ENCODE measurements at regions not wholly inside any gene's neighbourhood (a gene's known extent, or its start where the extent isn't known, plus 50 kb on each side); places are given as distances from the start of the nearest gene placed in this dataset.

DNA sequence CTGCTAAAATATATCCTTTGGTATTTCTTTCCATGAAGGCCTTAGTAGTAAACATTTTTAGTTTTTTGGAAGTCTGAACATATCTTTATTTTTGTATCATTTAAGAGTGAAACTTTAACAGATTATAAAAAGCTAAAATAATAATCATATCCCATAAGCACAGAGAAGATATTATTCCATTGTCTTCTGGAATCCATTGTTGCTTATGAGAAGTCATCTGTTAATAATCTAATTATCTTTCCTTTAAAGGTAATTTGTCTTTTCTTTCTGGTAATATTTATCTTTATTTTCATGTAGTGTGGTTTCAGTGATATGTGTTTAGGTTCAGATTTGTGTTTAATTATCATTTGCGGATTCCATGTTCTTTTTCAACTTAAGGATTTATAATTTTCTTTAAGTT lies 261.7 kb downstream of the MSRB3 start:
- ChIA-PET CTCF (interaction anchor here (1.9 kb wide), 1 partner anchor 17 kb away, joined by 7 read pairs; no protein-coding TSS in a partner anchor), POLR2A (no interaction called here)
- no peak for DNase-seq (ENCODE audit: low read depth, low spot score)
- Histone ChIP-seq H3K27ac (ENCODE audit: low read depth, low read length) (no peak overlapping the region), H3K4me3 (ENCODE audit: low read depth, low read length) (no peak overlapping the region), H3K9me3 (ENCODE audit: control insufficient read depth, insufficient read depth, low read length) (peaks cover 10% of the 10 kb centered on the region; the same call in 1 of the 2 replicates), H3K27me3 (ENCODE audit: control insufficient read depth, insufficient read depth, low read length) (no peaks in the 10 kb centered on the region)
- TF ChIP-seq, protein P1, sequence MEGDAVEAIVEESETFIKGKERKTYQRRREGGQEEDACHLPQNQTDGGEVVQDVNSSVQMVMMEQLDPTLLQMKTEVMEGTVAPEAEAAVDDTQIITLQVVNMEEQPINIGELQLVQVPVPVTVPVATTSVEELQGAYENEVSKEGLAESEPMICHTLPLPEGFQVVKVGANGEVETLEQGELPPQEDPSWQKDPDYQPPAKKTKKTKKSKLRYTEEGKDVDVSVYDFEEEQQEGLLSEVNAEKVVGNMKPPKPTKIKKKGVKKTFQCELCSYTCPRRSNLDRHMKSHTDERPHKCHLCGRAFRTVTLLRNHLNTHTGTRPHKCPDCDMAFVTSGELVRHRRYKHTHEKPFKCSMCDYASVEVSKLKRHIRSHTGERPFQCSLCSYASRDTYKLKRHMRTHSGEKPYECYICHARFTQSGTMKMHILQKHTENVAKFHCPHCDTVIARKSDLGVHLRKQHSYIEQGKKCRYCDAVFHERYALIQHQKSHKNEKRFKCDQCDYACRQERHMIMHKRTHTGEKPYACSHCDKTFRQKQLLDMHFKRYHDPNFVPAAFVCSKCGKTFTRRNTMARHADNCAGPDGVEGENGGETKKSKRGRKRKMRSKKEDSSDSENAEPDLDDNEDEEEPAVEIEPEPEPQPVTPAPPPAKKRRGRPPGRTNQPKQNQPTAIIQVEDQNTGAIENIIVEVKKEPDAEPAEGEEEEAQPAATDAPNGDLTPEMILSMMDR (IDR thresholded peaks at IDR 0.05; ENCODE audit: low read depth, low read length), result no peak

DNA sequence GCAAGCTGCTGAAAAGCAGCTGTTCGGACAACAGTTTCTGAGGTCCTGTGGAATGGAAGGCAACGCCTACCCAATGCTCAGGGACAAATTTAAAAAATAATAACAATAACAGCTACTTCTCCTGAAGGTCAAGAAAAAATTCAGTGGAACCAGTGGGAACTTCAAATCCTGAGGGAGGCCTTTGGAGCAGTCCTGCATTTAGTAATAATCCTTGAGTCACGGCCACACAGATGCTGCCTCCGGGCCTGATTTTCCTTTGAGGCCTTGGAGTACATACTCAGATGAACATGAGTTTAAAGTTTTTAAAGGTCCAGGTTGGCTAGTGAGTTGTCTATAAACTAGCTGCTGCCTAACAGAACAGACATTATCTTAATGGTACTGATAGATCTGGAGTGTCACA lies 268.0 kb downstream of the MSRB3 start:
- DNase-seq (ENCODE audit: low read depth, low spot score), result no peak
- no peak overlapping the region for H3K4me3 ChIP-seq (ENCODE audit: low read depth, low read length)
- no peak overlapping the region for H3K27ac ChIP-seq (ENCODE audit: low read depth, low read length)
- CTCF ChIA-PET, result interaction anchor here (1.0 to 3.0 kb wide), 2 partner anchors 10 to 56 kb away, joined by 4 to 15 read pairs; no protein-coding TSS in a partner anchor
- TF ChIP-seq, protein P1 (IDR thresholded peaks at IDR 0.05; ENCODE audit: low read depth, low read length), result no peak
- H3K27me3 ChIP-seq (ENCODE audit: control insufficient read depth, insufficient read depth, low read length), result no peaks in the 10 kb centered on the region
- POLR2A ChIA-PET, result no interaction called here
- no peaks in the 10 kb centered on the region; the same call in 1 of the 2 replicates for H3K9me3 ChIP-seq (ENCODE audit: control insufficient read depth, insufficient read depth, low read length)

DNA sequence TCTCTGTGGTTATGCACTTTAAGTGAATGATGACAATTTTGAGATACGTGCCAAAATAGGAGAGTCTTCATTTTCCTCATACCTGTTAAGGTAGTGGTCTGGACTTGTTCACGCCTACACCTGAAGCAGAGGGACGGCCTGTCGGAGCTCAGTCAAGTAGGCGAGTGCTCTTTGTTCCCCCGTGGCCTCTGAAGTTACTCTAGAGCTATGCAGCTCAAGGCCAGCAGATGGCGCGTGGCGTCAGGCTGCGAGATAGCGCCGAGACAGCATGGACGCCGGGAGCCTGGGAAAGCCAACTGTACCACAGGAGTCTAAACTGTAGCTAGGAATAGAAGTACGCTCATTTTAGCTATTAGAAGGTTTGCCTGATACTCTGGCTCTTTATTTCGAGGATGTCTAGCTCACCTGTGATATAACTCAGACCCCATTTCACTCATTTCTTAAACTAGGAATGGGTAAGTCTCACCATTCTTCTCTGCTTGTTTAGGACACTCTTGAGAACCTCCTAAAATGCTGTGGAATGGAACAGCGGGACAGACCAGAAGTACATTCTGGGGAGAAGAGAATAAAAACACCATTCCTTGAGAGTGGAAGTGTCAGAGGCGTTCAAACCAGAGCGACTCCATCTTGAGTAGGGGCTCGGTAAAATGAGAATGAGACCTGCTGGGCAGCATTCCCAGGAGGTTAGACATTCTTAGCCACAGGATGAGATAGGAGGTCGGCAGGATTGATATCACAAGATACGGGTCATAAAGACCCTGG lies 267.4 kb upstream of the HMGA2 start:
- Histone ChIP-seq H3K27me3 (ENCODE audit: control insufficient read depth, insufficient read depth, low read length) (no peaks in the 10 kb centered on the region), H3K9me3 (ENCODE audit: control insufficient read depth, insufficient read depth, low read length) (peaks cover 5% of the 10 kb centered on the region), H3K4me3 (ENCODE audit: low read depth, low read length) (no peak overlapping the region), H3K27ac (ENCODE audit: low read depth, low read length) (no peak overlapping the region)
- peak; percentile 69 for DNase-seq (ENCODE audit: low read depth, low spot score)
- TF ChIP-seq, protein P1 (IDR thresholded peaks at IDR 0.05; ENCODE audit: low read depth, low read length), result peak; percentile 90
- CTCF ChIA-PET, result interaction anchor here (0.5 to 2.3 kb wide), 66 partner anchors 9 to 588 kb away, joined by 3 to 31 read pairs (median 4); partner anchors contain the start of gene HMGA2
- POLR2A ChIA-PET, result interaction anchor here (1.1 to 1.2 kb wide), 2 partner anchors 9 to 46 kb away, joined by 3 read pairs; no protein-coding TSS in a partner anchor

- CTCF ChIA-PET, result interaction anchor here (0.5 to 2.3 kb wide), 51 partner anchors 8 to 562 kb away, joined by 3 to 31 read pairs (median 4); partner anchors contain the start of gene HMGA2
- TF ChIP-seq, protein P1 (IDR thresholded peaks at IDR 0.05; ENCODE audit: low read depth, low read length), result no peak
- POLR2A ChIA-PET, result interaction anchor here (1.1 to 1.2 kb wide), 2 partner anchors 8 to 45 kb away, joined by 3 read pairs; no protein-coding TSS in a partner anchor
- peaks cover 5% of the 10 kb centered on the region for H3K9me3 ChIP-seq (ENCODE audit: control insufficient read depth, insufficient read depth, low read length)
- H3K4me3 ChIP-seq (ENCODE audit: low read depth, low read length), result no peak overlapping the region
- no peak for DNase-seq (ENCODE audit: low read depth, low spot score)
- H3K27me3 ChIP-seq (ENCODE audit: control insufficient read depth, insufficient read depth, low read length), result no peaks in the 10 kb centered on the region
- H3K27ac ChIP-seq (ENCODE audit: low read depth, low read length), result no peak overlapping the region
Observed at GRCh38 chr12:65557438-65558181, 266.7 kb upstream of the HMGA2 start.
